ENCODE measurements at regions not wholly inside any gene's neighbourhood (a gene's known extent, or its start where the extent isn't known, plus 50 kb on each side); places are given as distances from the start of the nearest gene placed in this dataset.

DNA sequence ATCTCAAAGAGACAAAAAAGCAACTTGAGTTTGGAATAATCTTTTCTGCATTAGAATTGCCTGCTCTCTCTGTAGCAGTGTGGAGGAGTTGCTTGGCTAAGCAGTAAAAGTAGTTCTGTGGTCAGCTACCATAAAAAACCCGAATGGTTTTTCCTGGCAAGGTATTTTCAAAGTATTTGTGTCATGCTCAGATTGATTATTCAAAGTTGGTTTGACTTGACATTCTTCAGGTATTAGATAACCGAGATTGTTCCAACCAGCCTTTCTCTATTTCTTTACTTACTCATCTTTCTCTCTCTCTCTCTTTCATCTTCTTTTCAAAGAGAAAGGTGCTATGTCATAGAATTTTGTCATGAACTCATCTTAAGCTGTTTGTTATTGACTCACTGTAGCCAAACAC lies 404.9 kb downstream of the CPS1 start:
- TF ChIP-seq, protein P1, sequence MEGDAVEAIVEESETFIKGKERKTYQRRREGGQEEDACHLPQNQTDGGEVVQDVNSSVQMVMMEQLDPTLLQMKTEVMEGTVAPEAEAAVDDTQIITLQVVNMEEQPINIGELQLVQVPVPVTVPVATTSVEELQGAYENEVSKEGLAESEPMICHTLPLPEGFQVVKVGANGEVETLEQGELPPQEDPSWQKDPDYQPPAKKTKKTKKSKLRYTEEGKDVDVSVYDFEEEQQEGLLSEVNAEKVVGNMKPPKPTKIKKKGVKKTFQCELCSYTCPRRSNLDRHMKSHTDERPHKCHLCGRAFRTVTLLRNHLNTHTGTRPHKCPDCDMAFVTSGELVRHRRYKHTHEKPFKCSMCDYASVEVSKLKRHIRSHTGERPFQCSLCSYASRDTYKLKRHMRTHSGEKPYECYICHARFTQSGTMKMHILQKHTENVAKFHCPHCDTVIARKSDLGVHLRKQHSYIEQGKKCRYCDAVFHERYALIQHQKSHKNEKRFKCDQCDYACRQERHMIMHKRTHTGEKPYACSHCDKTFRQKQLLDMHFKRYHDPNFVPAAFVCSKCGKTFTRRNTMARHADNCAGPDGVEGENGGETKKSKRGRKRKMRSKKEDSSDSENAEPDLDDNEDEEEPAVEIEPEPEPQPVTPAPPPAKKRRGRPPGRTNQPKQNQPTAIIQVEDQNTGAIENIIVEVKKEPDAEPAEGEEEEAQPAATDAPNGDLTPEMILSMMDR (IDR thresholded peaks at IDR 0.05; ENCODE audit: low read depth, low read length): no peak
- TF ChIP-seq POLR2A (IDR thresholded peaks at IDR 0.05; ENCODE audit: extremely low read depth, insufficient read length): no peak
- TF ChIP-seq MYC (IDR thresholded peaks at IDR 0.05; ENCODE audit: low read depth, low read length): no peak

Measured in NB4 (cell line).